ENCODE measurements at regions not wholly inside any gene's neighbourhood (a gene's known extent, or its start where the extent isn't known, plus 50 kb on each side); places are given as distances from the start of the nearest gene placed in this dataset.

- TF ChIP-seq CTCF (IDR thresholded peaks at IDR 0.05) (no peak), POLR2A (IDR thresholded peaks at IDR 0.05) (no peak)
These were observed 165.7 kb downstream of the YIPF5 start for GRCh38 chr5:144004751-144005150.
